GM21576 (cell line): ENCODE measurements at regions not wholly inside any gene's neighbourhood (a gene's known extent, or its start where the extent isn't known, plus 50 kb on each side); places are given as distances from the start of the nearest gene placed in this dataset.
"Not testable (repeated sequence)": the region's sequence is repeated elsewhere in the genome, so short reads cannot be mapped to it uniquely, and the experiment has no call there.

Experiments
- ATAC-seq: cut with Tn5 transposase; IDR thresholded peaks from one replicate; pipeline ENCODE4 v1.9.1; 2021; ENCODE audit warnings: mild to moderate bottlenecking, moderate library complexity; ENCODE audit not compliant: unreplicated experiment

DNA sequence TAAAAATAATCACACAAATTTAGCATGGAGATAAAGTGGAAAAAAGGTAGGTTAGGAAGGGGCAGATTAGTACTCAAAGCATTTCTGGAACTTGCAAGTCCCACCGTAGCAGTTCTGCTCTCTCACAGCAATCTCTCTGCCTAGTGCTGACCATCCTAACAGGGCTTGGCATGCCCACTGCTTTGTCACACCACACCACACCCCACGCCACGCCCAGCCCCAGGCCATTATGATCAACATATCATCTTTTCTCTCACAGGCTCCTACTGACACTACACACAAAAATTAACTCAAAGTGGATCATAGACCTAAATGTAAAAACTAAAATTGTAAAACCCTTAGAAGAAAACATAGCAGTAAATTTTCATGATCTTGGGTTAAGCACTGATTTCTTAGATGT is 273.7 kb downstream of the DAD1 start:
- no peak for ATAC-seq

DNA sequence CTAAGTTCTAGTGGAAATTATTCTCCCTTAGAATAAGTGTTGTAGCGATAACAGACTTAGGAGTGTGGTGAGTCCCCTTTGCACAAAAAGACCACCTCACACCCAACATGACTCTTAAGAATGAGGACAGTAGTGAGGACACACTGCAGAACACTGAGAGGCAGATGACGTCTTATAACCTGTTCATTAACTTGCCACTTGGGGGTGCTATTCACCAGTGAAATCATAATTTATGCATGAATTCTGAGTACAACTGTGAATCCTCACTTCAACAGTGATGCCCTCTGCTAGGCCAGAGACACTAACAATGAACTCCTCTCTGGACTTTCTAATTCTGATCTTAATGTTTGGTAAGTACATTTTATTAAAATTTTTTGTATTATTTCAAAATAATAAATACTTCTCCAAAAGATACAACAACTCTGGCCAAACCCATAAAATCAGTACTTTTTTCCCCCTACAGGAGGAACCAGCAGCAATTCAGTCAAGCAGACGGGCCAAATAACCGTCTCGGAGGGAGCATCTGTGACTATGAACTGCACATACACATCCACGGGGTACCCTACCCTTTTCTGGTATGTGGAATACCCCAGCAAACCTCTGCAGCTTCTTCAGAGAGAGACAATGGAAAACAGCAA is 274.7 kb downstream of the DAD1 start:
- peak; percentile 81 for ATAC-seq

DNA sequence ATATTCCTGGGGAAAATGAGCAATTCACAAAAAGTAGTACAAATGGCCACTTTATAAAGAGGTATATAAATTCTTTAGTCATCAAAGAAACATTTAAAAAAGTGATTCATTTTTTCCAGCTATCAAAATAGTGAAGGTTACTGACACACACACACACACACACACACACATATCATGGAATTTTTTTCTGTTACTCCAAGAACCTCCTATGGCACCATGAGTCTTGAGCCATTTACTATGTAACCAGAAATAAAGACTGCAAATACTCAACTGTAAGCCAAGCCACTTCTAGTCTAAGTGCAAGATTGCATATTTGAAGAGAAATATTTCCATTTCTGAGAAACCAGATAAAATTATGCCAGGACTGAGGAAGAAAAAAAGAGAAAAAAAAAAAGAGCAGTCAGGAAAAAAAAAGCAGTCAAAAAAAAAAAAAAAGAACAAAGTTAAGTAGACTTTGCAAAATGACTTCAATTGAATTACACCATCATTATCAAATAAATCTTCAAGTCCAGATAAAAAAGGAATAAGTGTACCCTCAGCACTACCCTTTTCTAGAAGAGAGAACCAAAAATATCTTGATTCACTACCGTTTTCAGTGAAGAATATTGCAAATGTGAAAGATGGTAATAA is 275.7 kb downstream of the DAD1 start:
- no peak for ATAC-seq

DNA sequence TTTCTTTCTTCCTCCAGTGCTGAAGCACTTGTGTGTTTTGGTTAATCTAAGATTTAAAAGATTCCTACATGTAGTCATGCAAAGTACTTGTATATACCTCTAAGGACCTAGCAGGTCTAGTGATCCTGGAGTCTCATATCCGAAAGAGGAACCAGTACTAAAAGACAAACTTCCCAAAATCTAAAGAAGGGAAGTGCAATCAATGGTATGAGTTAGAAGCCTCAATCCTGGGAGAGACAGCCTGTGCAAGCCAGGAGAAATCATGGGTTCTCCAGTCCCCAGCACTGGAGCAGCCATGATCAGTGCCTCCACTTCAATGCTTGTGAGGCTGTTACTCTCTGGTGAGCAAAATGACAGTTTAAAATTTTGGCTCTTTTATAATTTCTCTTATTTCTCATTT is 277.4 kb downstream of the DAD1 start:
- ATAC-seq = no peak

DNA sequence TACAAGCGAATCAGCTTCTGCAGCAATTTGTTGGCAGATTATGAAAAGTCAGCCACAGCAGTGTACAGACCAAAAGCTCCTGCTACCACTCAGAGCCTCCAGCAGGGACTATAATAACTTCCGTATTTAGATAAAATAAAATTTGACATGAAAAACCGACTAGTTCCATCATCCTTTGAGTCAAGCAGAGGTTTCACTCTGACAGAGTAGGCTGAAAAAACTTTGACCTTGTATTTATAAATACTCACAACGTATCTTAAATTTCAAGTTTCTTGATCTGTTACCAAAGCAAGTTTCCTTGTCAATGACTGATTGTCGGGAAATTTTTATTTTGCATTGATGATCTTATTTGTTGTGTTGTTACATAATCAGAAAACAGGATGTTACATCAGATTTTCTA is 283.4 kb downstream of the DAD1 start:
- no peak for ATAC-seq

DNA sequence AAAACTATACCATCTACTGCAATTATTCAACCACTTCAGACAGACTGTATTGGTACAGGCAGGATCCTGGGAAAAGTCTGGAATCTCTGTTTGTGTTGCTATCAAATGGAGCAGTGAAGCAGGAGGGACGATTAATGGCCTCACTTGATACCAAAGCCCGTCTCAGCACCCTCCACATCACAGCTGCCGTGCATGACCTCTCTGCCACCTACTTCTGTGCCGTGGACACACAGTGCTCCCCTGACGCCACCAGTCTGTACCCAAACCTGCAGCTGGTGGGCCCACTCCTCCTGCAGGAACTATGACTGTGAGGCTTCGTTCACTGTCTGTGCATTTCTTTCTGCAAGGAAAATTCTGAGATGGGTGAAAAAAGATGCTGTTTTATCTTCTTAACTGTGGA is 284.7 kb downstream of the DAD1 start:
- no peak for ATAC-seq

DNA sequence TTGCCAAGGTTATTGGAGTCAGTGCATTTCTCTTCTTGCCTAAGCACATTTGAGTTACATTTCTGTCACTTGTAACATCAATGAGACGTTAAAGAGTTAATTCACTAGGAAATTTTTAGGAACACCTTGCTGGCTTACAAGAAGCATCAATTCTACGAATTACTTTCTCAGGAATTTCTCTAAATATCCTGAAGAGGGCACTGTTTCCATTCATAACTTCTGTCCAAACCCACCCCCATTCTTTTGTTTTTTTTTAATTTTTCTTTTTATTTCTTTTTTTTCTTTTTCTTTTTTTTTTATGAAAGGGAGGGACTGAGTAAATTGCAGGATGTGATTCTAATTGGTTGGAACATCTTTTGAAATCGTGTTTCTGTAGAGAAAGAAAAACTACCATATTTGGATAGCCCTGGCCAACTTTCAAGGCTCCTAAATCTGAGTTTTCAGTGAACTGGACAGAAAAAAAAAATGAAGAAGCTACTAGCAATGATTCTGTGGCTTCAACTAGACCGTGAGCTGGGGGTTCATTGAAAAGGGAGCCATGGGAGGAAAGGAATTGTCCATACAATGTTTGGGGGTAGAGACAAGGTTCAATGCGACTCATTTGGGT is 285.3 kb downstream of the DAD1 start:
- ATAC-seq = no peak

DNA sequence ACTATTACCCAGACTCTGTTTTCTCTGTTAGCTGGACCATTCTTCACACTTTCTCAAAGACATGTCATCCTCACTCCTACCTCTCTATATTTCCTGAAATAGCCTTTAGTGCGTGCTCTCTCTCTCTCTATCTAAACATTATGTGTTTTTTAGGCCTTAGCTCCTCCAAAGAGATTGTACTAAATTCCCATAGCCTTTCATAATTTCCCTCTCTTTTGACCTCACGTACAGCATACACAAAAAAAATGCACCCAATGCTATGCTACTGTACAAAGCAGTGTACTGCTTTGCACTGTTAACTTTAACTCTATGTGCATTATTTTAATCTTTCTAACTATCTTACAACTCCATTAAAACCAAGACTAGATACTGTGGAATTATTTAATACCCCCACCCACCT is 288.4 kb downstream of the DAD1 start:
- ATAC-seq = no peak

DNA sequence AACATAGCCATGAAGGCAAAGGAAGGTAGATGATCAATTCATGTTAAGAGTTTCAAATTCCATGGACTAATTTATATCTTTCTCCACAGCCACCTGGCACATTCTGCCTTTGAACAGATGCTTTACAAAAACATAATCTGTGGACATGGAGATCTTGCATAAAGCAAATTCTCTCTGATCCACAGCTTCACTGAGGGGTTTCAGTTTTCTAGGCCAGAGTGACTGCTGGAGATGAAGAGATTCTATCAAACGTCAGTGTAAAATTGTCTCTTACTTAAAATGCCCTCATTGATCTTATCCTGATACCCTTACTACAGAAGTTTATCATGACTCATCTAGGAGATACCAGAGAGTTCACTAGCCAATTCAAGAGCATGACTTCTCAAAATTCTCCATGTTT is 291.6 kb downstream of the DAD1 start:
- no peak for ATAC-seq

DNA sequence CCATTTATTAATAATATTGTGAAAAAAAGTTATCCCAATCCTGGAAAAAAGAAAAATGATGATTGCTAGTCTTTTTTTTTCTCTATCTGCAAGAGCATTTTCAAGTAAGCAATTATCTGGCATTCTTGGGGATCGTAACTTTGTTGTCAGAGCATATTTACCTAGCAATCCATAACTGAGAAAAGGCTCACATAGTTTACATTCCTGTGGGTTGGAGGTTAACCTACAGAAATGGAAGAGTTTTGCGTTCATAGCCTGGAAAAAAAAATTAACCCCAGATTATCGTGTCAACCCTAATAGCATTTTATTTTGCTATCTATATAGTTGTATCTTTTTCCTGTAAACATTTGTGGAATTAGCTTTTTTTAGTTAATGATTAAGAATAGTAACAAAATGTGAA is 292.3 kb downstream of the DAD1 start:
- ATAC-seq = no peak

DNA sequence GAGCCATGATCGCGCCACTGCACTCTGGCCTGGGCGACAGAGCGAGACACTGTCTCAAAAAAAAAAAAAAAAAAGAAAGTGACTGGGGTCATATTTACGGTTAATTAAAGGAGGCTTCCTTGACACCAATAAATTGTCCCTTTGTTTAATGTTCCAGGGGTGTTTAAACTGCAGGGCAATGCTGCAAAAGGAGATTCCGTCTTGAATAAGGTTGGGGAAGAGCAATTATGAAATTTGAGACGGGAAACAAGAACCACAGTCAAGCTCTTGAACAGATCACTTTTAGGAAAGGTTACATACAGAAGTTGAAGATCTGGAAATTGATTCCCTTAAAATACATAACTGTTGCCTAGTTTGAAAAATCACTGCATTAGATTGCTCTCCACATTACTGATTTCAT is 292.9 kb downstream of the DAD1 start:
- no peak for ATAC-seq

DNA sequence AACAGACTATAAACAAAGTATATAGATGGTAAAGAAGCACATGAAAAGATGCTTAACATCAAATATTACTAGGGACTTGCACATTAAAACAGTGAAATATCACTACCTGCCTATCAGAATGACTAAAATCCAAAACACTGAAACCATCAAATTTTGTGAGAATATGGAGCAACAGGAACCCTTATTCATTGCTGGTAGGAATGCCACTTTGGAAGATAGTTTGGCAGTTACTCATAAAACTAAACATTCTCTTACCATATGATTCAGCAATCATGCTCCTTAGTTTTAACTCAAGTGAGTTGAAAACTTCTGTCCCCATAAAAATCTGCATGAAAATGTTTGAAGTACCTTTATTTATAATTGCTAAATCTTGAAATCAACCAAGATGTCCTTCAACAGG is 297.6 kb downstream of the DAD1 start:
- no peak for ATAC-seq

DNA sequence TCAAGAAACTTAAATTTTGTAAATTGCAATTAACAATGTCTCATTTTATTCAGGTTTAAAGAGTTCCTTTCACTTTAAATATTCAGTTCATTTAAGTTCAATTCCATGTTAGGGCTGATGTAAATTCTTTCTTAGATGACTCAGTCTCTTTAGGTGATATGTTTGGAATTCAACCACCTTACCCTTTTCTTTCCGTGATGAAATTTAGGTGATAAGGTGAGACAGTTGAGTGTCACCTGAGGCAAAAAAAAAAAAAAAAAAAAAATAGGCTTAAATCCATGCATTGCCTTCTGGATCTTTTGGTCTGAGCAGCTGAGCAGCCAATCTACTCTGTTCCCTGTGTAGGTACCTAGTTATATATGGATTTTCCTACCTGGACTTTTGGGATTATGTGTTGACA is 299.5 kb downstream of the DAD1 start:
- ATAC-seq = no peak

DNA sequence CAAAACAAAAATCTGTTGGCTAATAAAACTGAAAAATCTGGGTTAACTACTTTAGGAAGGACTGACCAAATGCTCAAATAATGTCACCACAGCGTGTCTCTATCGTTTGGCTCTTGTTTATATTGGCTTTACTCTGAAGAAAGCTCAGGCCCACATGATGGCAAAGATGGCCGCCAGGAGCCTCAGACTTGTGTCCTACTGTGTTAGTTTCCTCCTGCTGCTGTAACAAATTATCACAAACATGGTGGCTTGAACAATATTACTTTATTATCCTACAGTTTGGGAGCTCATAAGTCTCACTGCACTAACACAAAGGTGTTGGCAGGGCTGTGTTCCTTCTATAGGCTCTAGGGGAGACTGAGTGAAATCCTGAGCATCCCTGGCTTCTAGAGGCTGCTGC is 303.0 kb downstream of the DAD1 start:
- ATAC-seq = no peak

DNA sequence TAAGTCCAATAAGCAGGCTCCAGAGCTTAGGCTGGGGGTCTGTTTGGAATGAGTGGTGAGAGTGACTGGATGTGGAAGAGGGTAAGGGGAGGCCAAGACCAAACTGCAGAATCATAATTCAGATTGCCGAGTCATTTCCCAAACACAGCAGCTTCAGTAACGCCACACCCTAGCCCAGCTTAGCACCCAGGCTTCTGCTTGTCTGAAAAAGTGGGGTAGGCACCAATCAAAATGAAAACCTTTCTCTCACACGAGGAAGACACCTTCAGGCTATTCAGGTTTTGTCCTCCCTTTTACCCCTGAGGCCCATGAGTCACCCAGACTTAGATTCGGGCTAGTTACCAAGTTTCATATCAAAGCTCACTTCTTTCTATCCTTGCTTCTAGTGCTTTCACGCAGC is 306.1 kb downstream of the DAD1 start:
- ATAC-seq = no peak

DNA sequence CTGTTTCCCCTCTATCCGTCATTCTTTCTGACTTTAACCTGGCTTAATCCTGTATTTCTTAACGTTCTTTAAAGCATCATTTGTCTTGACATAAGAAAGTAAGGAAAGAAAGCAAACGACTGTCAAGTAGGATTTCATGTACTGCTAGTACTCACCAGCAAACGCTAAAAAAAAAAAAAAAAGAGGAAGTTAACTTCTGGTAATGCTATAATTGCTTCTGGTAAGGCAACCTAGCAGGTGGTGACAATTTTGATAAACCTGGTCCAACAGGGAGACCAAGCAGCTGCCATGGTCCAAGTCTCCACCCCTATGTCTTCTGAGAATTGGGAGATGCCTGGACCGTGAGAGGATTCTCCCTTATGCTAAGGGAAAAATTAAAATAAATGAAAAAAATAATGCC is 306.6 kb downstream of the DAD1 start:
- ATAC-seq = peak; percentile 59

DNA sequence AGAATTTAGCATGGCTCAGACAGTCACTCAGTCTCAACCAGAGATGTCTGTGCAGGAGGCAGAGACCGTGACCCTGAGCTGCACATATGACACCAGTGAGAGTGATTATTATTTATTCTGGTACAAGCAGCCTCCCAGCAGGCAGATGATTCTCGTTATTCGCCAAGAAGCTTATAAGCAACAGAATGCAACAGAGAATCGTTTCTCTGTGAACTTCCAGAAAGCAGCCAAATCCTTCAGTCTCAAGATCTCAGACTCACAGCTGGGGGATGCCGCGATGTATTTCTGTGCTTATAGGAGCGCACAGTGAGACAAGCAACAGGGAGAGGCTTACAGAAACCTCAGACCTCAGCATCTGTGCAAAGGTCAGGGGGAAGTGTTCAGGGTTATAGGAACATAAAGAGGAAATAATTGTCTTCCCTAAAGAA is 307.6 kb downstream of the DAD1 start:
- ATAC-seq = not testable (repeated sequence)

DNA sequence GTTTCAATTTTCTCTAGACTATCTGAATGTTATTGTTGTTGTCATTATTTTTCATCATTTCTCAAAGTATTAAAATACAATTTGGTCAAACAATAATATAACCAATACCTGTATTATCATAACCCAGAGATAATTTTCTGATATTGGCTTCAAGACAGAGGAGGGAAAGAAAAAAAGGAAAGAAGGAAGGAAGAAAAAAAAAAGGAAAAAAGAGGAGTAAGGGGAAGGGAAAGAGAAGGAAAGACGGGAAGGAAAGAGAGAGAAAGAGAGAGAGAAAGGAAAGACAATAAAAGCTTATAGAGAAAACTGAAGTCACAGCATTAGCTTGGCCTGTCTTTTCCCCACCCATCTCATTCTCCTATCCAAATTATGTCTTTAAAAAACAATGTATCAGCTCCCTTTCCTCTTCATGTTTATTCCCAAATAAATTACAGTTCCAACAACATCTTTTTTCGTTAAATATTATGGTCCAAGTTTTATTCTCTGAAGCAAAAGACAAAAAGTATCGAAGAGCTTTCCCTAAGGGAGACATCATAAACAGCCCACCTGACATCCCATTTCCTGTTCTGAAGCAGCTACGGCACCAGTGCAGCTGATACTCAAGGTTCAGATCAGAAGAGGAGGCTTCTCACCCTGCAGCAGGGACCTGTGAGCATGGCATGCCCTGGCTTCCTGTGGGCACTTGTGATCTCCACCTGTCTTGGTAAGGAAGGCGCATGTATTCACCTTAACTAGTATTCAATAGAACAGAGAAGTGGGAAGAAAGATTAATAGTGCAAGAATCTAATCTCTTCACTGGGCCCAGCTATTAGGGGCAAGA is 308.3 kb downstream of the DAD1 start:
- ATAC-seq = no peak

DNA sequence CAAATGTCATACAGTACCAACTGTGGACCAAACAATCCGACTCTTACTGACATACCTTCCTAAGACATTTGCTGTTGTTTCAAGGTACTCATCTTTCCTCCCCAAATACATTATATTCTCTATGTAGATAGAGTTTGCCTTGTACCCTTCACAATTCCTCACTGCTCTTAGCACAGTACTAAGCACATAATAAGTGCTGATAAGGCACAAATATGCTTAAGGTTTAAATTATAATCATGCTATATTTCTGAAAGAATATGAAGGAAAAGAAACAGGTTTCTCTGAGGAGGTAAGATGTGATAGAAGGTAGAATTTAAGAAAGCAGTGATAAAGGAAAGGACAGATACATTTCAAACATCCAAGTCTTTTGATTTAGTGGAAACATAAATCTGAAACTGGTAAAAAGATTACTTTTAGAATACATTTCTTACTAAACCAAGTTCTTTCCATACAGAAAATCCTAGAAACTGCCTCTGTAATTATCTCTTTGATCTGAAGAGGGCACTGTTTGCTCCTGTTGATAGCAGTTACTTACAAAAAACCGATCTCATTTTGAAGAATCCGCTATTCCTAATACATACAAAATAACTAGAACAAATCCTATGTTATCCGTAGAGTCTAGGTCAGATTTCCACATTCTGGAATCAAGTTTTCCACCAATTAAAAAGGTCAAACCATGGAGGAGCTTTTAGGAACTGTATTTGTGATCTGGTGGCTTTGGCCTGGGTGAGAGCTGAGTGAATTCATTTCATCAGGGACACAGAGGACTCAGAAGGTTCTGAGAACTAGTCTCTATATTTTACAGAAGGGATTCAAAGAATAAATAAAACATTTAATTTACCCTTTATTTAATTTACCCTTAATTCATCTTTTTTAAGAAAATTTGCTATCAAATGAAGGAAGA is 311.9 kb downstream of the DAD1 start:
- ATAC-seq = no peak

DNA sequence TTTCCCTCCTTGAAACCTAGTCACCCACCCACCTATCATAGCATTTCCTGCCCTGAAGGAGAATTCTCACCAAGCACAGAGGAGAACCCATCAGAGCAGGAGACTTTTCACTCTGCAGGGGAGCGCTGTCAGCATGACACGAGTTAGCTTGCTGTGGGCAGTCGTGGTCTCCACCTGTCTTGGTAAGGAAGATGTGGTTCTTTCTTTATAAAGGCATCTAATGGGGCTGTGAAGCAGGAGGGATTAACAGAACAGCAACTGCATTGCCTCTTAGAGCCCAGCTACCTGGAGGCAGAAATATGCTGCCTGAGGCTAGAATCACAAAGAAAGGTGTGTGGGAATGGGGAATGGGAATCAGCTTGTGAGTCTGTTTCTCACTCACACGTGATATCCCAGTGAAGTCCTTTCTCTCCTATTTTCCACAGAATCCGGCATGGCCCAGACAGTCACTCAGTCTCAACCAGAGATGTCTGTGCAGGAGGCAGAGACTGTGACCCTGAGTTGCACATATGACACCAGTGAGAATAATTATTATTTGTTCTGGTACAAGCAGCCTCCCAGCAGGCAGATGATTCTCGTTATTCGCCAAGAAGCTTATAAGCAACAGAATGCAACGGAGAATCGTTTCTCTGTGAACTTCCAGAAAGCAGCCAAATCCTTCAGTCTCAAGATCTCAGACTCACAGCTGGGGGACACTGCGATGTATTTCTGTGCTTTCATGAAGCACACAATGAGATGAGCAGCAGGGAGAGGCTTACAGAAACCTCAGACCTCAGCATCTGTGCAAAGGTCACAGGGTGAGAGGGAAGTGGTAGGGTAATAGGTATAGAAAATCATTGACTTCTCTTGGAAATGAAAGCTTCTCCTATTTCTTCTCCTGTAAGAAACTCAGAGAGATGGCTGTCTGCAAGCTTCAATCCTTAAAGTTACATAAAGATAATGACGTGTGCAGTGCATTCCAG is 316.9 kb downstream of the DAD1 start:
- no peak for ATAC-seq
